HG03139 (cell line): ENCODE measurements at regions not wholly inside any gene's neighbourhood (a gene's known extent, or its start where the extent isn't known, plus 50 kb on each side); places are given as distances from the start of the nearest gene placed in this dataset.

Source experiments
- ATAC-seq: cut with Tn5 transposase; IDR thresholded peaks from one replicate; pipeline ENCODE4 v1.9.1; 2021; ENCODE audit not compliant: unreplicated experiment

GRCh38 chr7:148472406-148472805, 118.2 kb upstream of the C7orf33 start:
- ATAC-seq: no peak

GRCh38 chr7:148473703-148474480, 116.7 kb upstream of the C7orf33 start:
- ATAC-seq: no peak

GRCh38 chr7:148474481-148475025, 116.0 kb upstream of the C7orf33 start:
- ATAC-seq: no peak

GRCh38 chr7:148478551-148478950, 112.0 kb upstream of the C7orf33 start:
- no peak for ATAC-seq

GRCh38 chr7:148480479-148481146, 110.0 kb upstream of the C7orf33 start:
- no peak for ATAC-seq

GRCh38 chr7:148481147-148481526, 109.4 kb upstream of the C7orf33 start:
- no peak for ATAC-seq

GRCh38 chr7:148481971-148482626, 108.5 kb upstream of the C7orf33 start:
- no peak for ATAC-seq

- ATAC-seq: no peak
These were observed 106.9 kb upstream of the C7orf33 start for GRCh38 chr7:148483515-148484308.

- ATAC-seq: no peak
These were observed 106.1 kb upstream of the C7orf33 start for GRCh38 chr7:148484486-148484885.

GRCh38 chr7:148485618-148486017, 104.9 kb upstream of the C7orf33 start:
- no peak for ATAC-seq

GRCh38 chr7:148486937-148487336, 103.6 kb upstream of the C7orf33 start:
- no peak for ATAC-seq

- ATAC-seq: no peak
These were observed 102.7 kb upstream of the C7orf33 start for GRCh38 chr7:148487912-148488311.

- no peak for ATAC-seq
These were observed 100.9 kb upstream of the C7orf33 start for GRCh38 chr7:148489678-148490077.

- ATAC-seq: no peak
These were observed 98.3 kb upstream of the C7orf33 start for GRCh38 chr7:148492157-148492860.

- no peak for ATAC-seq
These were observed 95.0 kb upstream of the C7orf33 start for GRCh38 chr7:148495605-148496004.

GRCh38 chr7:148500978-148501377, 89.6 kb upstream of the C7orf33 start:
- no peak for ATAC-seq

GRCh38 chr7:148503900-148504487, 86.6 kb upstream of the C7orf33 start:
- no peak for ATAC-seq

GRCh38 chr7:148505645-148506375, 84.8 kb upstream of the C7orf33 start:
- ATAC-seq: no peak

GRCh38 chr7:148507064-148507573, 83.4 kb upstream of the C7orf33 start:
- peak; percentile 94 for ATAC-seq
